ENCODE measurements at regions not wholly inside any gene's neighbourhood (a gene's known extent, or its start where the extent isn't known, plus 50 kb on each side); places are given as distances from the start of the nearest gene placed in this dataset.

DNA sequence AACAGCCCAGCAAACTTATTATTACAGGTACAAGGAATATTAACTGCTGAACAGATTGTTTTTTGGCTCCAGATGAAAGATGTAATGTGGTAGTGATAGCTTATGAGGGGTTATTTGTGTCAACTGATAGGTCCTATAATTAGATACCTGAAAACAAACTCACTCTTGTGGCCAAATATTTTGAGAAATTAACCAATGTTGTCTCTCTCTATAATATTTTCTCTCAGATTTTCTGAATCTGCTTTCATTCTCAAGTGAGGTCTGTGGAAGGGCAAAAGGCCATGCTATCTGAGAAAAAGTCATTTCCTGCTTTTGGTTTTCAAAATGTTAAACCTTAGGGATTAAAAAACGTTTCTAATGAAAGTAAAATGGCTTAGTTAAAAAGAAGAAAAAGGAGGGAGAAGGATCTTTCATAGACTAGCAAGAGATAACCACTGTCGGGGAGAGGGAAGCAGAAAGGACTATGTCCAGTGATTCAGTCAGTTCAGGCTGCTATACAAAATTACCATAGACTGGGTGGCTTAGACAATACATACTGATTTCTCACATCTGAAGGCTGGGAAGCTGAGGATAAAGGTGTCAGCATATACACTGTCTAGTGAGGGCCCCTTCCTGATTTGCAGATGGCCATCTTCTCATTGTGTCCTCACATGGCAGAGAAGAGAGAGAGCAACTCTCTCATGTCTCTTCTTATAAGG, 277.5 kb upstream of the P2RY1 start:
- no peaks in the 10 kb centered on the region for H3K36me3 ChIP-seq
- H3K27me3 ChIP-seq (replicated peaks in 1 of 7), result no peaks in the 10 kb centered on the region
- no peak for DNase-seq
- TF ChIP-seq, protein P1, sequence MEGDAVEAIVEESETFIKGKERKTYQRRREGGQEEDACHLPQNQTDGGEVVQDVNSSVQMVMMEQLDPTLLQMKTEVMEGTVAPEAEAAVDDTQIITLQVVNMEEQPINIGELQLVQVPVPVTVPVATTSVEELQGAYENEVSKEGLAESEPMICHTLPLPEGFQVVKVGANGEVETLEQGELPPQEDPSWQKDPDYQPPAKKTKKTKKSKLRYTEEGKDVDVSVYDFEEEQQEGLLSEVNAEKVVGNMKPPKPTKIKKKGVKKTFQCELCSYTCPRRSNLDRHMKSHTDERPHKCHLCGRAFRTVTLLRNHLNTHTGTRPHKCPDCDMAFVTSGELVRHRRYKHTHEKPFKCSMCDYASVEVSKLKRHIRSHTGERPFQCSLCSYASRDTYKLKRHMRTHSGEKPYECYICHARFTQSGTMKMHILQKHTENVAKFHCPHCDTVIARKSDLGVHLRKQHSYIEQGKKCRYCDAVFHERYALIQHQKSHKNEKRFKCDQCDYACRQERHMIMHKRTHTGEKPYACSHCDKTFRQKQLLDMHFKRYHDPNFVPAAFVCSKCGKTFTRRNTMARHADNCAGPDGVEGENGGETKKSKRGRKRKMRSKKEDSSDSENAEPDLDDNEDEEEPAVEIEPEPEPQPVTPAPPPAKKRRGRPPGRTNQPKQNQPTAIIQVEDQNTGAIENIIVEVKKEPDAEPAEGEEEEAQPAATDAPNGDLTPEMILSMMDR (IDR thresholded peaks at IDR 0.05 in 8 of 11, conservative IDR thresholded peaks at IDR 0.05 in 3 of 11), result no peak
- no peak for TF ChIP-seq POLR2A (IDR thresholded peaks at IDR 0.05)
- no peak for TF ChIP-seq POLR2AphosphoS5 (IDR thresholded peaks at IDR 0.05)
- peaks cover 0 to 12% (median 2%) of the 10 kb centered on the region in 6 donors for H3K4me1 ChIP-seq
- H3K9me3 ChIP-seq, result peaks cover 0 to 6% (median 0%) of the 10 kb centered on the region in 8 donors
- peak overlapping the region in 7 of 8 donors; percentile 31 to 62 (median 51) for H3K27ac ChIP-seq
- WGBS, 5 donors, result 30 to 40% (median 32%) methylated on average over 2 of the region's 2 CpGs
- no peak overlapping the region for H3K4me3 ChIP-seq
- intact Hi-C loops (cut with DNase I; ENCODE audit: low total_unique reads), result no loop called here

DNA sequence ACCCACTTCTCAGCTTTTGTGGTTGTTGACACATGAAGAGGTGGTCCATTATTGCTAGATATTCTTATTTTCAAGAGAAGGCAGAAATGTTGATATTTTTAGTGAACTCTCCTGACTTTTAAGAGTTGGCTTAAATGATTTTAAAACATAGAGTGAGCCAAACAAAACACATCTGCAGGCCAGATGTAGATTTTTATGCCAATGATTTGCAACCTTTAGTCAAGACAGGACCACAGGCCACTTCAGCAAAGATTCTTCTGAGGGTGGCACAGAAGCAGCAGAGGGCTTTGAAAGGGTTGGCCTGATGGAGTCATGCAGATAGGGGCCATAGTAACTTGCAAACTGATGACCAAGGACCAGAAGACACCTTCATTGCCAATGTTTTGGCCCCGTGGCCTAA, 276.5 kb upstream of the P2RY1 start:
- no peak overlapping the region for H3K27ac ChIP-seq
- H3K9me3 ChIP-seq, result peaks cover 0 to 6% (median 0%) of the 10 kb centered on the region in 8 donors
- intact Hi-C loops (cut with DNase I; ENCODE audit: low total_unique reads), result no loop called here
- no peak for TF ChIP-seq POLR2AphosphoS5 (IDR thresholded peaks at IDR 0.05)
- H3K27me3 ChIP-seq (replicated peaks in 1 of 7), result no peaks in the 10 kb centered on the region
- no peaks in the 10 kb centered on the region for H3K36me3 ChIP-seq
- no peak for DNase-seq
- 80 to 100% (median 93%) methylated on average over 1 of the region's 1 CpG for WGBS, 5 donors
- peaks cover 0 to 12% (median 2%) of the 10 kb centered on the region in 6 donors for H3K4me1 ChIP-seq
- no peak overlapping the region for H3K4me3 ChIP-seq

DNA sequence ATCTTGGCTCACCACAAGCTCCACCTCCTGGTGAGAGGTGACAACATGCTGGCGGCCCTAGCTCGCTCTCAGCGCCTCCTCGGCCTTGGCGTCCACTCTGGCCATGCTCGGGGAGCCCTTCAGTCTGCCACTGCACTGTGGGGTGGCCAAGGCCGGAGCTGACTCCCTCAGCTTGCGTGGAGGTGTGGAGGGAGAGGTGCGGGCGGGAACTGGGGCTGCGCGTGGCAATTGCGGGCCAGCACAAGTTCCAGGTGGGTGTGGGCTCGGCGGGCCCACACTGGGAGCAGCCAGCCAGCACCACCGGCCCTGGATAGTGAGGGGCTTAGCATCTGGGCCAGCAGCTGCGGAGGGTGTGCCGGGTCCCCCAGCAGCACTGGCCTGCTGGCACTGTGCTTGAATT, 275.7 kb upstream of the P2RY1 start:
- peaks cover 0 to 12% (median 2%) of the 10 kb centered on the region in 6 donors for H3K4me1 ChIP-seq
- no peak for DNase-seq
- no peak overlapping the region for H3K27ac ChIP-seq
- intact Hi-C loops (cut with DNase I; ENCODE audit: low total_unique reads), result no loop called here
- 93 to 97% (median 97%) methylated on average over 13 to 18 of the region's 18 CpGs for WGBS, 5 donors
- TF ChIP-seq POLR2A (IDR thresholded peaks at IDR 0.05), result no peak
- TF ChIP-seq POLR2AphosphoS5 (IDR thresholded peaks at IDR 0.05), result no peak
- TF ChIP-seq, protein P1 (IDR thresholded peaks at IDR 0.05 in 8 of 11, conservative IDR thresholded peaks at IDR 0.05 in 3 of 11), result no peak
- no peaks in the 10 kb centered on the region for H3K27me3 ChIP-seq (replicated peaks in 1 of 7)
- H3K4me3 ChIP-seq, result no peak overlapping the region
- H3K9me3 ChIP-seq, result peaks cover 0 to 6% (median 0%) of the 10 kb centered on the region in 8 donors
- no peaks in the 10 kb centered on the region for H3K36me3 ChIP-seq

DNA sequence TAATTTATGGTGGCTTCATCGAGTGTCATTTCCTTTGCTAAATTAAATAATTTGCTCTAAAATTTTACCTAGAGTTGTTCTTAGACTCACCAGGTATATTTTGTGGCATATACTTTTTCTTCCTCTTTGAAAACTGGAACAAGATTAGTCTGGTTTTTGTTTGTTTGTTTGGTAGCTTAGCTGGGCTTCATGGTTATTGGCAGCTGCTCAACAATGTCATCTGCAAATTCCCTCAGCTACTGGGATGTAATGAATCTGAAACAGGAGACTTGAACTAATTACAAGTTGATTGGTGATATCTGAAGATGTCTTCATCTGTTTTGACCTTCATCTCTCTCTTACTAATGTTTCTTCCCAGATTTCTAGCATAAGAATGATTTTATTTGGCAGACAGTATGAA, 270.5 kb upstream of the P2RY1 start:
- TF ChIP-seq, protein P1 (IDR thresholded peaks at IDR 0.05 in 8 of 11, conservative IDR thresholded peaks at IDR 0.05 in 3 of 11), result no peak
- Histone ChIP-seq H3K4me3 (no peak overlapping the region), H3K9me3 (peaks cover 0 to 6% (median 0%) of the 10 kb centered on the region in 8 donors), H3K36me3 (no peaks in the 10 kb centered on the region), H3K27me3 (replicated peaks in 1 of 7) (no peaks in the 10 kb centered on the region), H3K27ac (no peak overlapping the region), H3K4me1 (no peaks in the 10 kb centered on the region)
- WGBS, 5 donors, result 82 to 100% (median 98%) methylated on average over 1 of the region's 1 CpG
- intact Hi-C loops (cut with DNase I; ENCODE audit: low total_unique reads), result no loop called here
- no peak for DNase-seq
